ENCODE measurements at regions not wholly inside any gene's neighbourhood (a gene's known extent, or its start where the extent isn't known, plus 50 kb on each side); places are given as distances from the start of the nearest gene placed in this dataset.

- peaks cover 21% of the 10 kb centered on the region for H3K4me1 ChIP-seq (ENCODE audit: insufficient read depth, low read length)
- no peak overlapping the region for H3K9ac ChIP-seq (ENCODE audit: insufficient read depth, low read depth, low read length)
- H3K27me3 ChIP-seq (ENCODE audit: control insufficient read depth in 1 of 2, insufficient read depth in 2 of 2, low read length in 2 of 2): no peaks in the 10 kb centered on the region
- FAIRE-seq (no peak), ATAC-seq (no peak), DNase-seq (ENCODE audit: low spot score) (no peak)
- H3K4me2 ChIP-seq (ENCODE audit: low read depth, low read length): no peak overlapping the region
- H3K9me3 ChIP-seq (ENCODE audit: low read length): no peaks in the 10 kb centered on the region
- TF ChIP-seq E2F2 (CRISPR knock-in tag; IDR thresholded peaks at IDR 0.05; ENCODE audit: borderline replicate concordance) (no peak), WIZ (CRISPR knock-in tag; IDR thresholded peaks at IDR 0.05) (no peak), NFIB (CRISPR knock-in tag; IDR thresholded peaks at IDR 0.05; ENCODE audit: borderline replicate concordance) (no peak), ZFP36L2 (CRISPR knock-in tag; IDR thresholded peaks at IDR 0.05) (no peak), ZNF20 (CRISPR knock-in tag; IDR thresholded peaks at IDR 0.05) (no peak), ZNF17 (CRISPR knock-in tag; IDR thresholded peaks at IDR 0.05) (no peak), GABPB1 (CRISPR knock-in tag; IDR thresholded peaks at IDR 0.05) (no peak), ZNF142 (CRISPR knock-in tag; IDR thresholded peaks at IDR 0.05) (no peak), ZNF570 (CRISPR knock-in tag; IDR thresholded peaks at IDR 0.05; ENCODE audit: borderline replicate concordance) (no peak), HOXA3 (CRISPR knock-in tag; IDR thresholded peaks at IDR 0.05) (no peak), ZNF317 (CRISPR knock-in tag; IDR thresholded peaks at IDR 0.05) (no peak), ARNT2 (CRISPR knock-in tag; IDR thresholded peaks at IDR 0.05; ENCODE audit: low read depth) (no peak), ZNF510 (CRISPR knock-in tag; IDR thresholded peaks at IDR 0.05; ENCODE audit: low read depth) (no peak)
- intact Hi-C loops (cut with micrococcal nuclease; ENCODE audit: unreplicated experiment): no loop called here
- BruUV-seq (replicated peaks): no TSS peak
- no peak overlapping the region for H3K4me3 ChIP-seq (replicated peaks in 1 of 3; ENCODE audit: insufficient read depth in 1 of 3, low read depth in 2 of 3, low read length in 3 of 3)
- ChIA-PET POLR2A (no interaction called here), CTCF (ENCODE audit: low intra/inter-chr PET ratio, low total read pairs) (no interaction called here)
- no peaks in the 10 kb centered on the region for H3K36me3 ChIP-seq (replicated peaks in 1 of 2; ENCODE audit: control insufficient read depth in 1 of 2, insufficient read depth in 2 of 2, low read length in 2 of 2)
- no peaks in the 10 kb centered on the region for H4K20me1 ChIP-seq (ENCODE audit: insufficient read depth, low read length)
- WGBS (ENCODE audit: low lambda C conversion rate): 48% methylated on average over 2 of the region's 2 CpGs
- no peaks in the 10 kb centered on the region for H3K79me2 ChIP-seq (ENCODE audit: insufficient read depth, low read length)
- in situ Hi-C loops (cut with HindIII; ENCODE audit: extremely low pct_ligation_motif_present, low pct_unique_long_range_greater_than_20kb): no loop called here
- H2AFZ ChIP-seq (ENCODE audit: low read length): no peak overlapping the region
- no peak overlapping the region for H3K27ac ChIP-seq (ENCODE audit: extremely low read length, insufficient read depth, low read length)
Measured at GRCh38 chr12:24364921-24365320, 415.5 kb upstream of the SOX5 start.

Measured in HepG2 (cell line).